Stimulated activated CD8-positive, alpha-beta memory T cell treated with anti-CD3 and anti-CD28 coated beads, Interleukin-15, amount 100 ng/mL, for 24 hours (primary cell): ENCODE measurements at regions not wholly inside any gene's neighbourhood (a gene's known extent, or its start where the extent isn't known, plus 50 kb on each side); places are given as distances from the start of the nearest gene placed in this dataset.

Experiments used
- DNase-seq: peaks from one replicate; pipeline ENCODE4 v3.0.0-alpha.2; 2020; ENCODE audit warnings: low read depth

DNA sequence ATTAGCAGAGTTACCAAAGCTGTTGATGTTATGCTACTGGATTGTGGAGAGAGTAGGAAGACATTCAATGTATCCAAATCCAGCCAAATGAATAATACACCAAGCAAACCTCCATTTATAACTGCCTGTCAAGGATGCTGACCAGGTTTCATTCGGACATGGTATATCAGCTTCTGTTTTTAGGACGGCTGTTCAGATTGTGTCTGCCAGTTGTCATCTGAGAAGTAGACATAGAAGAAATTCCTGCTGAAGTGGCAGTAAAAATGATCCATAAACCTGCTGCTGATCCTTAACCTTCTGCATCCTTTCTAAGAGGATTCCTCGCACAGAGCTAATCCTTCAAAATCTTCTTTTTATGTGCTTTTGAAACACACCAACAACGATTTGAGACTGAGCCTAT is 663.6 kb upstream of the PLXNA2 start:
- no peak for DNase-seq

DNA sequence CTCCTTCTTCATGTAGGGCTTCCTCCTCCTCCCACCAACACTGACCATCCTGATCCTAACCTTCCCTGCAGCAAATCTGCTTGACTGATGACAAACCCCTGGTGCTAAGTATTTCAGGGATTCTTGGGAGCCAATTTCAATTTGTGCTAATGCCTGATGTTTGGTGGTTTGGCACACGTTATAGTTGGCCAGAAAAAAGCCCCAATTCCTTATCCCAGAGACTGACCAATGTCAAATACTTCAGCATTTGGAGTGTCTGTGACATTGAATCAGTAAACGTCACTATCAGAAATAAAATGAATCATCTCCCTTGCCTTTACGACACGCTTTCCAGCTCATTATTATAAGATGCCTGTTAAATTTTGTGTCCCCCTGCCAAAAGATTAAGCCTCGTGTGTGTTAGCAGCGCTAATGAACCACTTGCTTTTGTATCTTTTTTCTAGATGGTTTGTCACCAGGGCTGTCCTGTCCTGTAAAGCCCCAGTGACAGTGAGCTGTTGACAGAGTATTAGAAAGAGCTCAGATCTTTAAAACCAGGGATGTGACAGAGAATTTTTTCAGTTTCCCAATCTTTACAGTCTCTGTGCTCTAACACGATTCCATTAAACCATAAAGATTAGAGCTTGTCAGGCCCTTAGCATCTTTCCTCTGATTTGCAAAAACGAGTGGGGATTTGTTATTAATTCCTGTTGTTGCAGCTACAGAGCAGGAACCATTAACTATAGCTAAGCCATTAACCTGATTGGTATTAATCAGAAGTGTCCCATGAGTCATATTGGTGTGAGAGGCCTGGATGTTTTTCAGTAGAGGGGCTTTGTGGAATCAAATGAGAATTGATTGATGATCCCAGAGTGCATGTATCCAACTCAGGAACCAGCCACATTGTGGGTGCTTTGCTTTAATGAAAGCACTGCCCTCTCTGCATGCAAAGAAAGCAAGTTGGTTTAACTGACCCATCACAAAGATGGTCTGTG is 665.1 kb upstream of the PLXNA2 start:
- DNase-seq = no peak

GRCh38 chr1:208910161-208910560 is 666.0 kb upstream of the PLXNA2 start:
- DNase-seq = no peak

DNA sequence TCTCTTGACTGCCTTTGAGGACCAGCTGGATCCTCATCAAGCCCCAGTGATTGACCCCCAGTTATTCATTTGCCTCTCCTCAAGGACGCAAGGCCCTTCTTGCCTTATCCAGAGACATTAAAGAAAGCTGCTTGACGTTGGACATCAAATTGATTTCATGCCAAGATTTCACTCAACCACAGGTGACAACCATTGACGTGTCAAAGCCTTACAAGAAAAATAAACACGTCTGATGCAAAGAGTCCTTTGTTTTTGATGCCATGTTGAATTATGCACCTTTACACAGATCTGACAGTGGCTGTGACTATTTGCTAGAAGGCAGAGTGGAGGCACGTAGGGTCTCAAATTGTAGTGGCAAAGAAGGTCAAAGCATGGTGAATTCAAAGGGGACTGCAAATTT is 666.2 kb upstream of the CAMK1G start:
- DNase-seq = no peak

DNA sequence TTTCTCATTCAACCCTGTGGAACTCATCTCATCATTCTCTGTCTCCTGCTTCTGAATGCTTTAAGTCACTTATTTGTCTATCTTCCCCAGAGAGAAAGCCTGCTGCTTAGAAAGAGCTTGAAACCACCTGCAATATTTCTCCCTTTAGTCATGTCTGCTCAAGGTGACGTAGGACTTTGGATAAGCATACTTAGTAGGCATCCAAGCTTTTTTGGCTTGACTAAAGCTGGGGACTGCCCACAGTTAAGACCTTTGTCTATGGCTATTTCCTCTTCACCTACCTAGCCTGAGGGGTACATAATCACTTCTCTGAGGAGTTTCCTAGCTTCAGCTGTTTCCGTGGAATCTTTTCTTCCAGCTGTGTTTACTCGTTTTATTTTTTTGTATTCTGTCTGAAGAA is 665.8 kb upstream of the CAMK1G start:
- DNase-seq = no peak

- no peak for DNase-seq
Measured at GRCh38 chr1:208918160-208918559, 665.4 kb upstream of the CAMK1G start.

- DNase-seq = no peak
Measured at GRCh38 chr1:208919371-208919770, 664.1 kb upstream of the CAMK1G start.

GRCh38 chr1:208921259-208921658 is 662.3 kb upstream of the CAMK1G start:
- DNase-seq = no peak

DNA sequence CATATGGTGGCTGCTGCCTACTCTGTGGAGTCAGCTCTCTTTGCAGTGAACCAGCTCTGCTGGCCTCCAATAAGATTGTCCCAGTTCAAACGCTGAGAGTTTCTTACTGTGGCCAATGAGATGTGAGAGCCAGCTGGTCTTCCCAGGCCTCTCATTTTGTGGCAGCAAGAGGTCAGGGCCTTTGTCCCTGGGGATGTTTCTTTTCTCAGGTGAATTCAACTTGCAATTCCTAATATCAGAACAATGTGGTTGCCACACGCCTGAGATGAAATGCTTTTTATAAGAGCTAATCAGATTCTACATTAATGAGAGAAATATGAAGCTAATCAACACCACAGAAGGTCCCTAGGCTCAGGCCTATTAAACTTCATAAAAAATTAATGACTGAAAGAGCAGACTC is 660.1 kb upstream of the CAMK1G start:
- no peak for DNase-seq

DNA sequence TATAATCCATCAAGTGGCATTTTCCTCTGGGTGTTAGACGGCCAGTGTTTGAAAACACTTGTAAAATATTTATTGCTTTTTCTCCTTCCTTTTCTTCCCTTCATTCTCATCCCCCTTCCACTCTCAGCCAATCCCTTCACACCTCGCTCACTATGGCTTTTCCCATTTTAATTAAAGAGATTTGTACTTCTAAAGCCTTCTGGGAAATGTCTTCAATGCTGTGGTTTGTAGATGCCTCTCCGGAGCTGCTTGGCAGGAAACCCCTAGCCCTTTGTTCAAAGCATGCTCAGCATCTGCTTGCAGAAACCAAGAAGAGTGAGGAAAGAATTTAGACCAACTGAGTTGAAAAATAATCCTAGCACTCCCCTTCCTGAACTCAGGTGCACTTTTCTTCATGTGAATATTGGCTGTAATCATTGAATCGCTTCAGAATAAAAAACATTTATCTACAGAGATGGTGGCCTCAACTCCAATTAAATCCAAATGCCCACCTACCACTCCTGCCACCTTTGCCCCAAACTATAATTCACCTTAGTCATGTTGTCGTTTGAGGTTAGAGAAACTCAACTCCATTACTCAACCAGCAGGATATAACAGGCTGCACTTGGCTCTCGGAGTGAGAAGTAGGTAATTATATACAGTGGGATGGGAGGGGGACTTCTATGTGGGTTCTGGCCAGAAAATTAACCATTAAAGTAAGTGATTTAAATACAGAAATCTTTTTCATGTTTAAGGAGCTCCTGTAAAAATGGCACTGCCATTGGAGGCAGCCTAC is 659.4 kb upstream of the CAMK1G start:
- DNase-seq = no peak

DNA sequence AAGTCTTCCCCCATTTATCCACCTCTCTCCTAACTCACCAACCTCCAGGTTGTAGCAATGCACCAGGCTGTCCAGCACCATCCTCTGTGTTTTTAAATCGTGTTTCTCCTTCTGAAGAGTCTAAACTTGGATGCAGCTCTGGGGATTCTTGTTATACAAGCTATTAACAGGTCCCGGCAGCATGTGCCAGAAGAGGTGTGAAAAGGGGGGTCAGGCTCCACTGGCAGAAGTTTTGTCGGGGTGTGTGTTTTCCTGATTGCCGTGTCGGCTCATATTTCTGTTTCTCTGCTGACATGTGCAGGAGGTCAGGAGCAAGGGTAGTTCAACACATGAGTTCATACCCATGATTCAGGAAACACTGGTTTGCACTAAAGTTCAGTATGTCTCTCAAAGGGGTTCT is 658.6 kb upstream of the CAMK1G start:
- no peak for DNase-seq

GRCh38 chr1:208928349-208929010 is 655.0 kb upstream of the CAMK1G start:
- DNase-seq = no peak

DNA sequence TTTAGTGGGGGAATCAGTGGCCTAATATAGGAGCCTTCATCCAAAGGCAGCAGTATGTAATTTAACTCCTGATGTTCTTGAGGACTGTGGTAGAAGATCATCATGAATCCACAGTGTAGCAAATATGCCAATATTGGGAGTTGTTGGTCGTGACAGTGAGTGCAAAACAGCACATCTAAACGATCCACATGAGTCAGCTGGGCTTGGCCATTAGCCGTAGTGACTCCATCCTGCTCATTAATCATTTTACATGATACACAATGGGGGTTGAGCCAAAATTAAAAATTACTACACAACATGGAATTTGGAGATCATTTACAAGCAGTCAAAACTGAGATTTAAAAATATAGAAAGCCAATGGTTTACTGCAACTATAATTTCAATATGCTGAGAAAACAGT is 653.9 kb upstream of the CAMK1G start:
- DNase-seq = no peak

- no peak for DNase-seq
Measured at GRCh38 chr1:208931936-208932335, 651.6 kb upstream of the CAMK1G start.

GRCh38 chr1:208933984-208934525 is 649.5 kb upstream of the CAMK1G start:
- no peak for DNase-seq

DNA sequence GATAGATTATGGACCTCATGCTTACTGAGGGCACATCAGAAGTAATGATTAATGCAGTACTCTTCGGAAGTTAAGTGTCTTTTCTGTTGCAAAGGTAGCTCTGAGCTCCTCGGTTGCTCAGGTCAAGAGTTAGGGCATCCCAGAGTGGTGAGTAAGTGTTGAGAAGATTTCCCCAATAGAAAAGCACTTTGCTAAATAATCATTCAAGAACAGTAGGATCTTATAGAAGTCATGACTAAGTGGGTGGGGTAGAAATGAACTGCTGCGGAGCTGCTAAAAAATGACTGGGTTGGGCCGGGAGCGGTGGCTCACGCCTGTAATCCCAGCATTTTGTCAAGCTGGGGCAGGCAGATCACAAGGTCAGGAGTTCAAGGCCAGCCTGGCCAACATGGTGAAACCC is 648.6 kb upstream of the CAMK1G start:
- DNase-seq = no peak

- DNase-seq = no peak
Measured at GRCh38 chr1:208935517-208936187, 647.9 kb upstream of the CAMK1G start.

- DNase-seq = no peak
Measured at GRCh38 chr1:208939537-208940085, 643.9 kb upstream of the CAMK1G start.

DNA sequence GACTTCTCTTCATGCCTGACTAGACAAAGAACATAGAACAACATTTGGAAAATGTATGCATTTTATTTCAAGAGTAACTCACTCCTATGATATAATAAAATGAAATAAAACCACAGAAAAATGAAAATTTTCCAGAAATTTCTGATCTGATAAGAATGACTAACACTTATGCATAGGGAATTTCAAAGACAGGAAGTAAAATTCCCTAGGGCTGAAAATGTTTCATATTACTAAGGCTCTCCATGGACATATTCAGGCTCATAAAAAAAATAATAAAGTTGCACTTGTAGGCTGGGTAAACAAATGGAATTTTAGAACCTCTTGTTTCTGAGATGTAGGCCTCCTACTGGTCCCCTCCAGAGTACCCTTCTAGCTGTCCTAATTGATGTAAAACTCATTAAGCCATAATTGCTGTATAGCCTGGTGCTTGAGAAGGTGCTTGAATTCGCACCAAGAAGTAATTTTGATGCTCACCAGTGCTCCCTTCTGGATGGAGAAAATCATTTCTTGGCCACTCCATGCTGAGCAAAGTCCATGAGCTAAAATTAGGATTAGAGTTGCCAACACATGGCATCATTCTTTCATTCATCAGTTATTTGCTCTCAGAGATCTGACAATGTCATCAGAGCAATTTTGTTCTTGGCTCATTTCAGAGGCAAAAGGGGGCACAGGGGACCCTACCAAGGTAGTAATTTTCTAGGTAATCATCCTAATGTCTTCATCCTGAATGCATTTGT is 641.0 kb upstream of the CAMK1G start:
- DNase-seq = no peak

GRCh38 chr1:208943291-208943690 is 640.2 kb upstream of the CAMK1G start:
- DNase-seq = no peak

- no peak for DNase-seq
Measured at GRCh38 chr1:208944981-208945451, 638.5 kb upstream of the CAMK1G start.
